ENCODE measurements at regions not wholly inside any gene's neighbourhood (a gene's known extent, or its start where the extent isn't known, plus 50 kb on each side); places are given as distances from the start of the nearest gene placed in this dataset.

GRCh38 chr20:7452890-7453289, 487.4 kb downstream of the HAO1 start:
- TF ChIP-seq, protein P1, sequence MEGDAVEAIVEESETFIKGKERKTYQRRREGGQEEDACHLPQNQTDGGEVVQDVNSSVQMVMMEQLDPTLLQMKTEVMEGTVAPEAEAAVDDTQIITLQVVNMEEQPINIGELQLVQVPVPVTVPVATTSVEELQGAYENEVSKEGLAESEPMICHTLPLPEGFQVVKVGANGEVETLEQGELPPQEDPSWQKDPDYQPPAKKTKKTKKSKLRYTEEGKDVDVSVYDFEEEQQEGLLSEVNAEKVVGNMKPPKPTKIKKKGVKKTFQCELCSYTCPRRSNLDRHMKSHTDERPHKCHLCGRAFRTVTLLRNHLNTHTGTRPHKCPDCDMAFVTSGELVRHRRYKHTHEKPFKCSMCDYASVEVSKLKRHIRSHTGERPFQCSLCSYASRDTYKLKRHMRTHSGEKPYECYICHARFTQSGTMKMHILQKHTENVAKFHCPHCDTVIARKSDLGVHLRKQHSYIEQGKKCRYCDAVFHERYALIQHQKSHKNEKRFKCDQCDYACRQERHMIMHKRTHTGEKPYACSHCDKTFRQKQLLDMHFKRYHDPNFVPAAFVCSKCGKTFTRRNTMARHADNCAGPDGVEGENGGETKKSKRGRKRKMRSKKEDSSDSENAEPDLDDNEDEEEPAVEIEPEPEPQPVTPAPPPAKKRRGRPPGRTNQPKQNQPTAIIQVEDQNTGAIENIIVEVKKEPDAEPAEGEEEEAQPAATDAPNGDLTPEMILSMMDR (conservative IDR thresholded peaks at IDR 0.05; ENCODE audit: low read length), result no peak
- TF ChIP-seq EZH2phosphoT487 (IDR thresholded peaks at IDR 0.05; ENCODE audit: borderline replicate concordance), result no peak
